NT2/D1 (cell line): ENCODE measurements at regions not wholly inside any gene's neighbourhood (a gene's known extent, or its start where the extent isn't known, plus 50 kb on each side); places are given as distances from the start of the nearest gene placed in this dataset.

ENCODE experiments used
- DNase-seq: peaks from one replicate; pipeline ENCODE4 v3.0.0-alpha.2; 2011; ENCODE audit warnings: low read depth, low spot score
- H3K27me3 ChIP-seq: 2 replicates; pipeline ENCODE4 v1.6.0; 2011; ENCODE audit warnings: mild to moderate bottlenecking; ENCODE audit not compliant: insufficient read length, insufficient read depth
- H3K36me3 ChIP-seq: 2 replicates; pipeline ENCODE4 v1.6.1; 2011; ENCODE audit warnings: mild to moderate bottlenecking, low read length, mixed read lengths; ENCODE audit not compliant: insufficient read depth, insufficient read length
- H3K4me1 ChIP-seq: 2 replicates; pipeline ENCODE4 v1.5.1; 2011; ENCODE audit not compliant: insufficient read depth, insufficient read length
- H3K4me3 ChIP-seq: 2 replicates; pipeline ENCODE4 v1.5.1; 2011; ENCODE audit warnings: low read depth; ENCODE audit not compliant: insufficient read length
- H3K9ac ChIP-seq: 2 replicates; pipeline ENCODE4 v1.6.0; 2011; ENCODE audit warnings: low read depth; ENCODE audit not compliant: insufficient read length
- H3K9me3 ChIP-seq: 2 replicates; pipeline ENCODE4 v1.5.1; 2011; ENCODE audit warnings: mild to moderate bottlenecking, low read length; ENCODE audit not compliant: insufficient read depth
- SUZ12 ChIP-seq: IDR thresholded peaks from 2 replicates; pipeline ENCODE4 v1.6.1; 2011; ENCODE audit not compliant: insufficient read length, insufficient read depth; ENCODE audit errors: extremely low read depth
- YY1 ChIP-seq: IDR thresholded peaks from 2 replicates; pipeline ENCODE4 v1.6.1; 2011; ENCODE audit not compliant: insufficient read length, insufficient read depth
- ZNF274 ChIP-seq: IDR thresholded peaks from 2 replicates; pipeline ENCODE4 v1.6.1; 2011; ENCODE audit warnings: mild to moderate bottlenecking, low read depth, low read length

DNA sequence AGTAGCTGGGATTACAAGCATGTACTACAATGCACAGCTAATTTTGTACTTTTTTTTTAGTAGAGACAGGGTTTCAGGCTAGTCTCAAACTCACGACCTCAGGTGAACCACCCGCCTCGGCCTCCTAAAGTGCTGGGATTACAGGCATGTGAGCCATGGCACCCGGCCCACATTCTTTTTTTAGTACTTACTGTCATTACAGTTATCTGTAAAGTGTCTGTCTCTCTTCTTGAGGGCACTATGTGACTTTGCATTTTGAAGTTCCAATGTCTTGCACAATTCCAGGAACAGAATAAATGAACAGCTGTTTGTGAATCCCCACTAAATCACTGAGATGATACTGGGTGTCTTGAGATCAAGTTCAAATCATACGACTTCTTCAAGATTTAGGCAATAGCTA lies 1540.3 kb downstream of the CDH11 start:
- DNase-seq, result no peak
- no peak overlapping the region for H3K4me3 ChIP-seq
- no peaks in the 10 kb centered on the region for H3K27me3 ChIP-seq
- H3K9me3 ChIP-seq, result no peaks in the 10 kb centered on the region
- H3K4me1 ChIP-seq, result no peaks in the 10 kb centered on the region
- no peak overlapping the region for H3K9ac ChIP-seq
- no peaks in the 10 kb centered on the region for H3K36me3 ChIP-seq
- TF ChIP-seq ZNF274, result no peak
- no peak for TF ChIP-seq SUZ12
- TF ChIP-seq YY1, result no peak

DNA sequence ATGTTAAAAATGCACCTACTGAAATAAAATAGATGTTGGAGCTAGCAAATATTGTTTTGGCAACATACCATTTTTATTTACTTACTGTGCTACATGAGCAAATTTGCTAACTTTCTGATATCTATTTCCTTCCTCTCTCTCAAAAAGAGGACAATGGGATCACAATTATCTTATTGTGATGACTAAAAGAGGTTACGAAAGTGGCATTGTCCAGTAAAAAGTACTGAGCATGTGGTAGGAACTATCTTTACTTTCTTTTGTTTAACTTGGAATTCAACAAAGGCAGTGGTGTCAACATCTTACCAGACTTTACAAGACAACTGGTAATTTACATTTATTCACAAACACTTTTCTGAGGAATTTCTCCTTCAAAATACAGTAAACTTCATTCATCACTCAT lies 1542.6 kb upstream of the CDH8 start:
- no peak for DNase-seq
- Histone ChIP-seq H3K36me3 (no peaks in the 10 kb centered on the region), H3K27me3 (no peaks in the 10 kb centered on the region), H3K4me3 (no peak overlapping the region), H3K4me1 (no peaks in the 10 kb centered on the region), H3K9ac (no peak overlapping the region), H3K9me3 (no peaks in the 10 kb centered on the region)
- no peak for TF ChIP-seq ZNF274

DNA sequence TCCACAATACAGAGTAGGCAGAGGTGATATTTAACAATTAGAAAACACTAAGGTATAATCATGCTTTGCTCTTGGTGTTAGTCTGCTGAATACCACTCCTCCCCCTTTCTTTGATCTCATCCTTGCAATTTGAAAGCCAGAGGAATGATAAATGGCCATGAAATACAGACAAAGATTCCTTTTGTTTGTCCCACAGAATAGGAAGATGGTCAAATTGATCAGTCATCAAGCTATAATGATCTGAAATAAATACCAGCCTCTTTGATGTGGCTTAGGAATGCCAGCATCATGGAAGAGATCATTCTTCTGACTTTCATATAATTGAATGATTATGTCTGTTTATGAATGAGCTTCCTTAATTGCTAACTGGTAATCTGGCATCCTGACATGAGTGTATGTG lies 1541.7 kb upstream of the CDH8 start:
- no peaks in the 10 kb centered on the region for H3K4me1 ChIP-seq
- no peak for DNase-seq
- no peak overlapping the region for H3K4me3 ChIP-seq
- no peaks in the 10 kb centered on the region for H3K27me3 ChIP-seq
- H3K36me3 ChIP-seq, result no peaks in the 10 kb centered on the region
- TF ChIP-seq SUZ12 (no peak), ZNF274 (no peak), YY1 (no peak)
- H3K9me3 ChIP-seq, result no peaks in the 10 kb centered on the region
- no peak overlapping the region for H3K9ac ChIP-seq

DNA sequence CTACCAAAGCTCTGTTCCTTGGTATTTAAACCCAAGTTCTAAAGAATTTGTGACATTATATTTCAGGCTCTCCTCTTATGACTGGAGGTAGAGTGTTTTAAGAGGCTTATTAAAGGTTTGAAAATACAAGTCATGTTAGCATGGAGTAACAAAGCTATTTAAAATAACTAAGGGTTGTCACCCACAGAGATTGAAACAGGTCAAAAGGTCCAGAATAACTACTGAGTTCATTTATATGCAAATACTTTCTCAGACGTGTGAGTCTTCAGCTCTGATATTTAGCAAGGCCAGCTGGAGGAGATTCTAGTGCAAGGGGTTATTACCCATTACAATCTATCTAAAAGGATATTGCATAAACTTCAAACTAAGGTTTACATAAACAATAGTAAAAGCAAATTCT lies 1538.8 kb upstream of the CDH8 start:
- H3K9ac ChIP-seq, result no peak overlapping the region
- no peaks in the 10 kb centered on the region for H3K4me1 ChIP-seq
- no peaks in the 10 kb centered on the region for H3K36me3 ChIP-seq
- H3K9me3 ChIP-seq, result no peaks in the 10 kb centered on the region
- no peak for DNase-seq
- TF ChIP-seq SUZ12, result no peak
- no peak for TF ChIP-seq ZNF274
- no peak for TF ChIP-seq YY1
- H3K27me3 ChIP-seq, result no peaks in the 10 kb centered on the region
- H3K4me3 ChIP-seq, result no peak overlapping the region

DNA sequence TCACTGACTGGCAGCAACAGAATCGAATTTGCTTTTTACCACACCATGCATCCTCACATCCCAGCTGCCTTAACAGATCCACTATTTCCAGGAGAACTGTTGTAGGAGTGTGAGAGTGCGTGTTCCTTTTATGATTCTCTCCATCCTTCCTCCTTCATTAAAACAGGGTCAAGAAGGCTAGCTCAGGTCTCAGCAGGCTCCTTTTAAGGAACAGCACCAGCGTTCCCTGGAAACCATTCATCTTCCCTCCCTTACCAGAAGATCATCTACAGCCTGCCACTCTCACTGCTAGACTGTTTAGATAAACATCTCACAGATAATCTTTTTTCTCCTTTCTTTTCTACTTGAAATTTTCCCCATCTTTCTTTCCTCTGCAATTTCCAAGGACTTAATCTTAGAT lies 1531.9 kb upstream of the CDH8 start:
- H3K4me1 ChIP-seq, result no peaks in the 10 kb centered on the region
- H3K9me3 ChIP-seq, result no peaks in the 10 kb centered on the region
- H3K4me3 ChIP-seq, result no peak overlapping the region

DNA sequence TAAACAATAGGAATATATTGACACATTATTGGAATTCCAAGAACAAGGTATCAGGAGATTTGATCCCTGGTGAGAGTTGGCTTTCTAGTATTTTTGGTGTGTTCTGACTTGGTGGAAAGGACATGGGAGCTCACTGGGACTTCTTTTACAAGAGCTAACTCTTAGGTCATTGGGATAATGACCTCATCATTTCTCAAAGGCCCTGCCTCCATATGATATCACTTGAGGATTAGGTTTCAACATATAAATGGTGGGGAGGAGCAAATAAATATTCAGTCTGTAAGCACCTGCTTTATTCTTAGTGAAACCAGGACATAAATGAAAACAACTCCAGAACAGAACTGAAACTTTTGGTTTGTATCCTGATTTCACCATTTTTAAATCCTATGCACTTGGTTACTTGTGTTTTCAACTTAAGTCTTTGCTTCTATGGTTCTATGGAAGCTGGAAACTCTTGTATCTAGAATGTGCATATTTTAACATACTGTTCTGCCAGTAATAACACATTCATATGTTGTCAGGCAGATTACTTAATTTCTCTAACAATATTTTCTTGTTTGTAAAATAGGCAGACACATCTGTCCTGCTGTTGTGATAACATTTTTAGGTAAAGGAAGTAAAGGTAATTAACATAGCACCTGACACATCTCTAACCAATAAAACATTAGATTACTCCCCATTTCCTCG lies 1527.7 kb upstream of the CDH8 start:
- Histone ChIP-seq H3K4me3 (no peak overlapping the region), H3K9ac (no peak overlapping the region), H3K4me1 (no peaks in the 10 kb centered on the region), H3K27me3 (no peaks in the 10 kb centered on the region), H3K36me3 (no peaks in the 10 kb centered on the region), H3K9me3 (peaks cover 24% of the 10 kb centered on the region; the same call in 1 of the 2 replicates)
- TF ChIP-seq ZNF274 (no peak), SUZ12 (no peak), YY1 (no peak)
- no peak for DNase-seq

More for the DNA sequence above, 1531.9 kb upstream of the CDH8 start:
- Histone ChIP-seq H3K36me3 (no peaks in the 10 kb centered on the region), H3K27me3 (no peaks in the 10 kb centered on the region), H3K9ac (no peak overlapping the region)
- DNase-seq, result no peak
- TF ChIP-seq SUZ12 (no peak), ZNF274 (no peak), YY1 (no peak)

DNA sequence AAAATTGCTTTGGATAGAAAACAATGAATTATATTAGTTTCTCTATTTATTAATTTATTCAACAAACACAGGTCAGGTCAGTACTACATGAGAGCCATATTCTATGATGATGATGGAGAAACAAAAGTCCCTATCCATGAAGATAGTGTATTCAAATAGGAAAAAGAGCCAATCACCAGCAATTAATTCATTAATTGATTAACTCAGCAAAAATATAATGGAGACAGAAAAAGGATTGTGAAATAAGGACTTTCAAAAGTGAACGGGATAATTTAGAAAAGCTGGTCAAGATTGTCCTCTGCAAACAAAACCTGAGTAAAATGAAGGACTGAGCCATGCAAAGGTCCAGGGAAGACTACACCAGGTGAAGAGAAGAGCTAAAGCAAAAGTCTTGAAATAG lies 1517.7 kb upstream of the CDH8 start:
- H3K4me1 ChIP-seq, result no peaks in the 10 kb centered on the region
- H3K9me3 ChIP-seq, result no peaks in the 10 kb centered on the region
- TF ChIP-seq YY1 (no peak), ZNF274 (no peak), SUZ12 (no peak)
- no peak overlapping the region for H3K9ac ChIP-seq
- H3K27me3 ChIP-seq, result no peaks in the 10 kb centered on the region
- no peak overlapping the region for H3K4me3 ChIP-seq
- H3K36me3 ChIP-seq, result no peaks in the 10 kb centered on the region
- no peak for DNase-seq
